ENCODE measurements at regions not wholly inside any gene's neighbourhood (a gene's known extent, or its start where the extent isn't known, plus 50 kb on each side); places are given as distances from the start of the nearest gene placed in this dataset.
"Not testable (repeated sequence)": the region's sequence is repeated elsewhere in the genome, so short reads cannot be mapped to it uniquely, and the experiment has no call there.

DNA sequence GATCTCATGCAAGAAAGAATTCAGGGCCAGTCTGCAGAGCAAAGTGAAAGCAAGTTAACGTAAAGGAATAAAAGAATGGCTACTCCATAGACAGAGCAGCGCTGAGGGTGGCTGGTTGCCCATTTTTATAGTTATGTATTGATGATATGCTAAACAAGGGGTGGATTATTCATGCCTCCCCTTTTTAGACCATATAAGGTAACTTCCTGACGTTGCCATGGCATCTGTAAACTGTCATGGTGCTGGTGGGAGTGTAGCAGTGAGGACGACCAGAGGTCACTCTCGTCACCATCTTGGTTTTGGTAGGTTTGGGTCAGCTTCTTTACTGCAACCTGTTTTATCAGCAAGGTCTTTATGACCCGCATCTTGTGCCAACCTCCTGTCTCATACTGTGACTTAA lies 76.5 kb upstream of the VRK1 start:
- H3K23me2 ChIP-seq (ENCODE audit: low read depth, low read length); H2BK20ac ChIP-seq (ENCODE audit: low read length); H4K5ac ChIP-seq (ENCODE audit: insufficient read length, low read depth, low read length); H4K20me1 ChIP-seq (replicated peaks in 1 of 2; ENCODE audit: control insufficient read depth in 1 of 2, insufficient read depth in 2 of 2, low read length in 2 of 2); H3K23ac ChIP-seq (ENCODE audit: insufficient read length); H2BK12ac ChIP-seq (ENCODE audit: low read depth, low read length); H3K4me2 ChIP-seq (ENCODE audit: insufficient read depth in 1 of 2, low read depth in 2 of 2, low read length in 2 of 2); H3K36me3 ChIP-seq (ENCODE audit: control insufficient read depth in 2 of 4, insufficient read depth in 4 of 4, low read length in 3 of 4); H4K91ac ChIP-seq (replicated peaks; ENCODE audit: insufficient read length, low read length); H3K4me1 ChIP-seq (replicated peaks in 1 of 4; ENCODE audit: control insufficient read depth in 3 of 4, insufficient read depth in 4 of 4, low read length in 3 of 4); H3K18ac ChIP-seq (ENCODE audit: extremely low read depth, low read length); FAIRE-seq; H3K14ac ChIP-seq (ENCODE audit: insufficient read length); H2BK15ac ChIP-seq (ENCODE audit: low read length); H3K9ac ChIP-seq (replicated peaks in 1 of 4; ENCODE audit: extremely low read depth in 1 of 4, low read depth in 3 of 4, low read length in 3 of 4); H2AK5ac ChIP-seq (ENCODE audit: low read depth, low read length); H3K4ac ChIP-seq (replicated peaks; ENCODE audit: insufficient read length, low read depth, low read length); H2BK120ac ChIP-seq (replicated peaks; ENCODE audit: low read depth, low read length); H3K79me2 ChIP-seq (ENCODE audit: control insufficient read depth in 1 of 2, insufficient read depth in 2 of 2, low read length in 2 of 2); H3K27ac ChIP-seq (ENCODE audit: low read depth, low read length); H2AFZ ChIP-seq (ENCODE audit: low read length); H4K8ac ChIP-seq (ENCODE audit: extremely low read depth, insufficient read depth, low read length); H3K9me3 ChIP-seq (ENCODE audit: insufficient read depth in 2 of 2, low read depth in 1 of 2, low read length in 1 of 2); H3K4me3 ChIP-seq (ENCODE audit: extremely low read depth in 1 of 4, insufficient read depth in 2 of 4, low read depth in 3 of 4, low read length in 4 of 4); H3K27me3 ChIP-seq (replicated peaks in 1 of 4; ENCODE audit: control insufficient read depth in 3 of 4, extremely low read depth in 1 of 4, insufficient read depth in 3 of 4, low read length in 3 of 4); DNase-seq (ENCODE audit: low read depth in 1 of 2, low spot score in 2 of 2); H2BK5ac ChIP-seq (ENCODE audit: low read depth, low read length); H3K79me1 ChIP-seq (ENCODE audit: low read depth, low read length); H3K56ac ChIP-seq (replicated peaks; ENCODE audit: insufficient read length, low read depth, low read length); CTCF ChIA-PET (ENCODE audit: partially characterized antibody): not testable (repeated sequence)
- 93% methylated on average over 6 of the region's 6 CpGs; no CpG with 5 or more reads in 1 of the 2 experiments for WGBS, 2 experiments (ENCODE audit: extremely low coverage in 1 of 2, insufficient coverage in 1 of 2, insufficient read length in 1 of 2, insufficient replicate concordance in 2 of 2, low coverage in 1 of 2, low lambda C conversion rate in 2 of 2, missing lambda C conversion rate in 1 of 2)
- TF ChIP-seq SRF (IDR thresholded peaks at IDR 0.05; ENCODE audit: low read depth, low read length) = 0 out of 2 replicates have a peak, but pooled peaks have one; percentile 25
- POLR2A ChIA-PET (ENCODE audit: partially characterized antibody) = interaction anchor here (0.6 kb wide), 1 partner anchor 1160 kb away, joined by 3 read pairs; no protein-coding TSS in a partner anchor
